Liver (tissue), 8 donors: ENCODE measurements at regions not wholly inside any gene's neighbourhood (a gene's known extent, or its start where the extent isn't known, plus 50 kb on each side); places are given as distances from the start of the nearest gene placed in this dataset.

ENCODE experiments used
- DNase-seq: peaks from one replicate; pipeline ENCODE4 v3.0.0-alpha.2; 2017; ENCODE audit warnings: low spot score
- H3K27ac ChIP-seq, 2 donors: one replicate each; pipeline ENCODE4 v1.7.0; 2013; ENCODE audit warnings: inconsistent platforms in 2 of 2, low read length in 2 of 2, control low read depth in 1 of 2, low read depth in 1 of 2, mild to moderate bottlenecking in 1 of 2
- H3K27me3 ChIP-seq, 4 donors: one replicate each; pipeline versions ENCODE4 v1.6.1 to v1.7.0; 2013; ENCODE audit warnings: low read length in 3 of 4, inconsistent platforms in 1 of 4, mild to moderate bottlenecking in 1 of 4, moderate library complexity in 1 of 4; ENCODE audit not compliant: control insufficient read depth in 4 of 4, insufficient read depth in 4 of 4
- H3K36me3 ChIP-seq, 4 donors: one replicate each; pipeline versions ENCODE4 v1.6.1 to v1.7.0; 2013; ENCODE audit warnings: low read length in 3 of 4, mild to moderate bottlenecking in 3 of 4, low read depth in 1 of 4, moderate library complexity in 1 of 4; ENCODE audit not compliant: control insufficient read depth in 4 of 4, insufficient read depth in 3 of 4
- H3K4me1 ChIP-seq, 4 donors: one replicate each; pipeline versions ENCODE4 v1.6.1 to v1.7.0; 2013; ENCODE audit warnings: low read length in 3 of 4, mild to moderate bottlenecking in 3 of 4, moderate library complexity in 1 of 4; ENCODE audit not compliant: control insufficient read depth in 4 of 4, insufficient read depth in 4 of 4
- H3K4me3 ChIP-seq, 3 donors: one replicate each; pipeline versions ENCODE4 v1.6.1 to v1.7.0; 2013; ENCODE audit warnings: low read length in 3 of 3, control low read depth in 1 of 3, low read depth in 1 of 3, mild to moderate bottlenecking in 1 of 3
- H3K9ac ChIP-seq, 2 donors: one replicate each; pipeline ENCODE4 v1.7.0; 2013; ENCODE audit warnings: low read length in 2 of 2, mild to moderate bottlenecking in 2 of 2, moderate library complexity in 2 of 2, control low read depth in 1 of 2, low read depth in 1 of 2
- H3K9me3 ChIP-seq, 4 donors: one replicate each; pipeline versions ENCODE4 v1.6.1 to v1.7.0; 2013; ENCODE audit warnings: low read length in 3 of 4; ENCODE audit not compliant: control insufficient read depth in 4 of 4
- EGR1 ChIP-seq, 2 donors: IDR thresholded peaks; 2 replicates each; pipeline ENCODE4 v1.6.1; 2016 to 2018; ENCODE audit warnings: antibody characterized with exemption in 2 of 2, low read depth in 2 of 2
- FOXA1 ChIP-seq: IDR thresholded peaks from 2 replicates; pipeline ENCODE4 v1.6.1; 2016; ENCODE audit warnings: antibody characterized with exemption
- FOXA2 ChIP-seq: IDR thresholded peaks from 2 replicates; pipeline ENCODE4 v1.6.1; 2016; ENCODE audit warnings: antibody characterized with exemption
- GABPA ChIP-seq, 2 donors: IDR thresholded peaks in 1 of 2; conservative IDR thresholded peaks in 1 of 2; 2 replicates each; pipeline ENCODE4 v1.6.1; 2016; ENCODE audit warnings: antibody characterized with exemption in 2 of 2, mild to moderate bottlenecking in 1 of 2, moderate library complexity in 1 of 2
- HNF4A ChIP-seq, 2 donors: conservative IDR thresholded peaks; 2 replicates each; pipeline ENCODE4 v1.6.1; 2016; ENCODE audit warnings: antibody characterized with exemption in 2 of 2, mild to moderate bottlenecking in 2 of 2
- HNF4G ChIP-seq: IDR thresholded peaks from 2 replicates; pipeline ENCODE4 v1.6.1; 2016; ENCODE audit warnings: antibody characterized with exemption
- JUND ChIP-seq, 2 donors: IDR thresholded peaks; 2 replicates each; pipeline ENCODE4 v1.6.1; 2016; ENCODE audit warnings: antibody characterized with exemption in 2 of 2
- NR2F2 ChIP-seq: IDR thresholded peaks from 2 replicates; pipeline ENCODE4 v1.6.1; 2016; ENCODE audit warnings: antibody characterized with exemption
- RAD21 ChIP-seq, 2 donors: IDR thresholded peaks; 2 replicates each; pipeline ENCODE4 v1.6.1; 2016; ENCODE audit warnings: antibody characterized with exemption in 2 of 2, mild to moderate bottlenecking in 2 of 2
- RXRA ChIP-seq, 2 donors: IDR thresholded peaks; 2 replicates each; pipeline ENCODE4 v1.6.1; 2017 to 2018; ENCODE audit warnings: antibody characterized with exemption in 2 of 2, mild to moderate bottlenecking in 1 of 2
- SP1 ChIP-seq: IDR thresholded peaks from 2 replicates; pipeline ENCODE4 v1.6.1; 2018; ENCODE audit warnings: antibody characterized with exemption, mild to moderate bottlenecking
- TAF1 ChIP-seq: conservative IDR thresholded peaks from 2 replicates; pipeline ENCODE4 v1.6.1; 2016; ENCODE audit warnings: antibody characterized with exemption, mild to moderate bottlenecking
- YY1 ChIP-seq: IDR thresholded peaks from 2 replicates; pipeline ENCODE4 v1.6.1; 2016; ENCODE audit warnings: antibody characterized with exemption, mild to moderate bottlenecking
- WGBS: extraction: QIAGEN DNeasy Blood & Tissue Kit; methylation state at CpG from one replicate; pipeline ENCODE4 v1.1.7; 2013; 5-methylcytosine and 5-hydroxymethylcytosine counted together
- TF ChIP-seq, protein P1 (sequence below): IDR thresholded peaks from 2 replicates; pipeline ENCODE4 v1.6.1; 2016; ENCODE audit warnings: antibody characterized with exemption
- TF ChIP-seq, protein P2 (sequence below): IDR thresholded peaks from 2 replicates; pipeline ENCODE4 v1.6.1; 2016; ENCODE audit warnings: antibody characterized with exemption
- TF ChIP-seq, protein P3 (sequence below): IDR thresholded peaks from 2 replicates; pipeline ENCODE4 v1.6.1; 2016; ENCODE audit warnings: antibody characterized with exemption, mild to moderate bottlenecking
- TF ChIP-seq, protein P4 (sequence below): fragments of 150-350 bp; IDR thresholded peaks from 2 replicates; pipeline ENCODE4 v1.5.1; 2017; ENCODE audit warnings: improper control_type of control experiment, low read depth, low read length; ENCODE audit not compliant: missing input control
- TF ChIP-seq, protein P5 (sequence below): IDR thresholded peaks from 2 replicates; pipeline ENCODE4 v1.6.1; 2016; ENCODE audit warnings: antibody characterized with exemption
- donor health status: healthy.
- donor health status: healthy.
- donor health status: healthy.
- donor health status: healthy.
- donor health status: healthy.

DNA sequence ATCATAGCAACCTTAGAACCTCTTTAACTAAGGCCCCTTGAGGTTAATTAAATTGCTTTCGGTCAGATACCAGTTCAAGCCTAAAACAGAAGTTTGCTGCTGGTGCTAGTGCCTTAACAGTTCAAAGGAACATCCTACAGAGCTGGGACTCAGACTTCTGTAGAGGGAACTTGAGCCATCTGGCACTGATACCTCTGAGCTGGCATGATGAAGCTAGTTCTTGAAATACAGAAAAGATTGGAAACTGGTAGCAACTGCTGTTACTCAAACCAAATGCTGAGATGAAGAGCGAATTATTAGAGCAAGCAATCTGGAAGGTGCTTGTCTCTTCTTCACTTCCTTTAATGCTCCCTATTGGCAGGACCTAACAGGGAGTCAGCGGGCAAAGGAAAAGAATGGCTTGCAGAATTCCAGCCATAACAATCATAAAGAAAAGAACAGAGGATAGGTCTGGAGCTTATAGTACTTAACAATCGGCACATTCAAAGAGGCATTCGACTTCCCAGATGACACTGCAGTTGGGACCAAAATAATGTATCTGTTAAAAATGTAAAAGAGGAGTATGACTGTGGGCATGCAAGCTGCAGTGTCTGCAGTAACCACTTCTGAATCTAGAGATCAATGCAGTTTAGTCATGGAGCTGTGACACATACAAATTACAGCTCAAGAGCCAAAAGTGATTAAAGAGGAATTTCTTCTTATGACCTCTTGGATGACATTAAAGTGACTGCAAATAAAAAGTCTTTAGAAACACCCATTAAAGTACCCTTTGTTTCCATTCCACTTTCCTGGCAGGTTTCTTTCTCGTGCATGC, 298.9 kb downstream of the PDGFC start:
- H3K27me3 ChIP-seq = no peaks in the 10 kb centered on the region
- H3K36me3 ChIP-seq = no peaks in the 10 kb centered on the region
- no peak for DNase-seq
- no peak overlapping the region for H3K9ac ChIP-seq
- 64% methylated on average over 6 of the region's 6 CpGs for WGBS
- H3K27ac ChIP-seq = no peak overlapping the region
- H3K4me3 ChIP-seq = no peak overlapping the region
- H3K9me3 ChIP-seq = no peaks in the 10 kb centered on the region
- peaks cover 0 to 3% (median 0%) of the 10 kb centered on the region in 4 donors for H3K4me1 ChIP-seq
- no peak for TF ChIP-seq HNF4A (conservative IDR thresholded peaks at IDR 0.05)
- no peak for TF ChIP-seq TAF1

DNA sequence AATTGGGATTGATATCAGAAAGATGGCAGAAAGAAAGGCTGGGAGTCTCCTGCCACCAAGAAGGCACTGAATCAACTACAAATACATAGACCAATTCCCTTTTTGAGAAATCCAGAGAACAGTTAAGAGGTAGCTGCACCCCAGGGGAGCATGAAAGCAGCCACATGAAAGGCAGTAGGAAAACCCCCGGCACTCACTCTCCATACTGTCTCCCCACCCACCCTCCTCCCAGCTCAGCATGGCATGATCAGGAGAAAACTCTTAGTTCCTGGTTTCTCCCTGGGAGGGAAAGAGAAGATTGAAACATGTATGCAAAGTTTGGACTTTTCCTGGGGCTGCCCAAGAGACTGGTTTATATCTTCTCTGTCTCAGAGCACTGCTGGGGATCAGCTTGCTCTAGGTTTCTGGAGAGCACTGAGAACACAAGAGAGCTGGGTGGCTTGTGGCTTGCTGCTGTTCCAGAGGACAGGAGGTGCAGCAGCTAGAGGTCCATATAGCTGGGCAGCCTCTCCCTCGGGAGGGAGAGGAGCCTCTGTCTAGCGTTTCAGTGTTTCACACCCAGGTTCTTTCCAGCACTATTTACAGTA, 305.7 kb downstream of the PDGFC start:
- Histone ChIP-seq H3K9me3 (no peaks in the 10 kb centered on the region), H3K4me3 (no peak overlapping the region), H3K27me3 (peaks cover 0 to 6% (median 0%) of the 10 kb centered on the region in 4 donors), H3K36me3 (no peaks in the 10 kb centered on the region), H3K9ac (no peak overlapping the region), H3K4me1 (no peaks in the 10 kb centered on the region), H3K27ac (no peak overlapping the region)
- no peak for DNase-seq
- TF ChIP-seq NR2F2 (no peak), HNF4G (no peak), FOXA1 (no peak), FOXA2 (no peak), JUND (IDR thresholded peaks at IDR 0.05) (no peak), YY1 (no peak), RXRA (IDR thresholded peaks at IDR 0.05) (no peak), TAF1 (no peak), HNF4A (conservative IDR thresholded peaks at IDR 0.05) (no peak), GABPA (IDR thresholded peaks at IDR 0.05 in 1 of 2, conservative IDR thresholded peaks at IDR 0.05 in 1 of 2) (no peak), RAD21 (IDR thresholded peaks at IDR 0.05) (no peak), SP1 (no peak), EGR1 (IDR thresholded peaks at IDR 0.05; ENCODE audit: low read depth in 2 of 2) (no peak)
- TF ChIP-seq, protein P1, sequence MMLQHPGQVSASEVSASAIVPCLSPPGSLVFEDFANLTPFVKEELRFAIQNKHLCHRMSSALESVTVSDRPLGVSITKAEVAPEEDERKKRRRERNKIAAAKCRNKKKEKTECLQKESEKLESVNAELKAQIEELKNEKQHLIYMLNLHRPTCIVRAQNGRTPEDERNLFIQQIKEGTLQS = no peak
- TF ChIP-seq, protein P2, sequence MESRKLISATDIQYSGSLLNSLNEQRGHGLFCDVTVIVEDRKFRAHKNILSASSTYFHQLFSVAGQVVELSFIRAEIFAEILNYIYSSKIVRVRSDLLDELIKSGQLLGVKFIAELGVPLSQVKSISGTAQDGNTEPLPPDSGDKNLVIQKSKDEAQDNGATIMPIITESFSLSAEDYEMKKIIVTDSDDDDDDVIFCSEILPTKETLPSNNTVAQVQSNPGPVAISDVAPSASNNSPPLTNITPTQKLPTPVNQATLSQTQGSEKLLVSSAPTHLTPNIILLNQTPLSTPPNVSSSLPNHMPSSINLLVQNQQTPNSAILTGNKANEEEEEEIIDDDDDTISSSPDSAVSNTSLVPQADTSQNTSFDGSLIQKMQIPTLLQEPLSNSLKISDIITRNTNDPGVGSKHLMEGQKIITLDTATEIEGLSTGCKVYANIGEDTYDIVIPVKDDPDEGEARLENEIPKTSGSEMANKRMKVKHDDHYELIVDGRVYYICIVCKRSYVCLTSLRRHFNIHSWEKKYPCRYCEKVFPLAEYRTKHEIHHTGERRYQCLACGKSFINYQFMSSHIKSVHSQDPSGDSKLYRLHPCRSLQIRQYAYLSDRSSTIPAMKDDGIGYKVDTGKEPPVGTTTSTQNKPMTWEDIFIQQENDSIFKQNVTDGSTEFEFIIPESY = no peak
- TF ChIP-seq, protein P3, sequence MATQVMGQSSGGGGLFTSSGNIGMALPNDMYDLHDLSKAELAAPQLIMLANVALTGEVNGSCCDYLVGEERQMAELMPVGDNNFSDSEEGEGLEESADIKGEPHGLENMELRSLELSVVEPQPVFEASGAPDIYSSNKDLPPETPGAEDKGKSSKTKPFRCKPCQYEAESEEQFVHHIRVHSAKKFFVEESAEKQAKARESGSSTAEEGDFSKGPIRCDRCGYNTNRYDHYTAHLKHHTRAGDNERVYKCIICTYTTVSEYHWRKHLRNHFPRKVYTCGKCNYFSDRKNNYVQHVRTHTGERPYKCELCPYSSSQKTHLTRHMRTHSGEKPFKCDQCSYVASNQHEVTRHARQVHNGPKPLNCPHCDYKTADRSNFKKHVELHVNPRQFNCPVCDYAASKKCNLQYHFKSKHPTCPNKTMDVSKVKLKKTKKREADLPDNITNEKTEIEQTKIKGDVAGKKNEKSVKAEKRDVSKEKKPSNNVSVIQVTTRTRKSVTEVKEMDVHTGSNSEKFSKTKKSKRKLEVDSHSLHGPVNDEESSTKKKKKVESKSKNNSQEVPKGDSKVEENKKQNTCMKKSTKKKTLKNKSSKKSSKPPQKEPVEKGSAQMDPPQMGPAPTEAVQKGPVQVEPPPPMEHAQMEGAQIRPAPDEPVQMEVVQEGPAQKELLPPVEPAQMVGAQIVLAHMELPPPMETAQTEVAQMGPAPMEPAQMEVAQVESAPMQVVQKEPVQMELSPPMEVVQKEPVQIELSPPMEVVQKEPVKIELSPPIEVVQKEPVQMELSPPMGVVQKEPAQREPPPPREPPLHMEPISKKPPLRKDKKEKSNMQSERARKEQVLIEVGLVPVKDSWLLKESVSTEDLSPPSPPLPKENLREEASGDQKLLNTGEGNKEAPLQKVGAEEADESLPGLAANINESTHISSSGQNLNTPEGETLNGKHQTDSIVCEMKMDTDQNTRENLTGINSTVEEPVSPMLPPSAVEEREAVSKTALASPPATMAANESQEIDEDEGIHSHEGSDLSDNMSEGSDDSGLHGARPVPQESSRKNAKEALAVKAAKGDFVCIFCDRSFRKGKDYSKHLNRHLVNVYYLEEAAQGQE = no peak
- TF ChIP-seq, protein P4, sequence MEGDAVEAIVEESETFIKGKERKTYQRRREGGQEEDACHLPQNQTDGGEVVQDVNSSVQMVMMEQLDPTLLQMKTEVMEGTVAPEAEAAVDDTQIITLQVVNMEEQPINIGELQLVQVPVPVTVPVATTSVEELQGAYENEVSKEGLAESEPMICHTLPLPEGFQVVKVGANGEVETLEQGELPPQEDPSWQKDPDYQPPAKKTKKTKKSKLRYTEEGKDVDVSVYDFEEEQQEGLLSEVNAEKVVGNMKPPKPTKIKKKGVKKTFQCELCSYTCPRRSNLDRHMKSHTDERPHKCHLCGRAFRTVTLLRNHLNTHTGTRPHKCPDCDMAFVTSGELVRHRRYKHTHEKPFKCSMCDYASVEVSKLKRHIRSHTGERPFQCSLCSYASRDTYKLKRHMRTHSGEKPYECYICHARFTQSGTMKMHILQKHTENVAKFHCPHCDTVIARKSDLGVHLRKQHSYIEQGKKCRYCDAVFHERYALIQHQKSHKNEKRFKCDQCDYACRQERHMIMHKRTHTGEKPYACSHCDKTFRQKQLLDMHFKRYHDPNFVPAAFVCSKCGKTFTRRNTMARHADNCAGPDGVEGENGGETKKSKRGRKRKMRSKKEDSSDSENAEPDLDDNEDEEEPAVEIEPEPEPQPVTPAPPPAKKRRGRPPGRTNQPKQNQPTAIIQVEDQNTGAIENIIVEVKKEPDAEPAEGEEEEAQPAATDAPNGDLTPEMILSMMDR = no peak
- TF ChIP-seq, protein P5, sequence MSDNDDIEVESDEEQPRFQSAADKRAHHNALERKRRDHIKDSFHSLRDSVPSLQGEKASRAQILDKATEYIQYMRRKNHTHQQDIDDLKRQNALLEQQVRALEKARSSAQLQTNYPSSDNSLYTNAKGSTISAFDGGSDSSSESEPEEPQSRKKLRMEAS = no peak
- 77% methylated on average over 3 of the region's 3 CpGs for WGBS
